GM12878 (cell line): ENCODE measurements at regions not wholly inside any gene's neighbourhood (a gene's known extent, or its start where the extent isn't known, plus 50 kb on each side); places are given as distances from the start of the nearest gene placed in this dataset.

Source experiments
- ATAC-seq: fragments of 200-7000 bp; cut with Tn5 transposase; 3 replicates; pipeline ENCODE4 v1.9.1; 2020; ENCODE audit warnings: mild to moderate bottlenecking, moderate library complexity
- BruUV-seq: library from RNA; stranded (reverse); fragments of 400-500 nt; replicated peaks from 2 replicates; lab custom pipeline; 2021; lab: Mats Ljungman, UMichigan
- CTCF ChIA-PET: fragments of 300-600 bp; sonication (Branson Sonifier 250); formaldehyde crosslinking; extraction: SDS; loops from one replicate; lab custom pipeline; 2021; ENCODE audit warnings: inconsistent platforms; lab: Yijun Ruan, JAX
- POLR2A ChIA-PET: fragments of 350-600 bp; formaldehyde crosslinking; extraction: SDS; loops from one replicate; lab custom pipeline; 2021; ENCODE audit warnings: inconsistent platforms; lab: Charles Lee
- RAD21 ChIA-PET: fragments of 300-600 bp; sonication (Branson Sonifier 250); formaldehyde crosslinking; loops from one replicate; lab custom pipeline; 2023; ENCODE audit warnings: antibody characterized with exemption; ENCODE audit not compliant: unreplicated experiment; lab: Charles Lee
- SMC1A ChIA-PET: fragments of 300-600 bp; sonication (Branson Sonifier 250); formaldehyde crosslinking; loops from one replicate; lab custom pipeline; 2023; ENCODE audit not compliant: unreplicated experiment, uncharacterized antibody; lab: Charles Lee
- DNase-seq: peaks from one replicate; pipeline ENCODE4 v3.0.0-alpha.2; 2011; ENCODE audit warnings: low read depth, low spot score
- FAIRE-seq: peaks from 3 replicates; lab custom pipeline; 2011; peaks lifted over from hg19 to GRCh38; lab: Jason Lieb, UNC
- H2AFZ ChIP-seq: 2 replicates; pipeline ENCODE4 v1.6.0; 2011; ENCODE audit warnings: low read depth, low read length, control low read depth; ENCODE audit not compliant: control insufficient read depth
- H3K27ac ChIP-seq: 2 replicates; pipeline ENCODE4 v1.5.1; 2011; ENCODE audit warnings: control low read depth; ENCODE audit not compliant: control insufficient read depth, insufficient read depth
- H3K27me3 ChIP-seq, 2 experiments: replicated peaks in 1 of 2; 2 replicates each; pipeline versions ENCODE4 v1.6.0 to v1.6.1; 2011; ENCODE audit warnings: low read length in 1 of 2; ENCODE audit not compliant: control insufficient read depth in 2 of 2, insufficient read depth in 2 of 2
- H3K36me3 ChIP-seq, 2 experiments: 2 replicates each; pipeline ENCODE4 v1.5.1; 2011; ENCODE audit warnings: low read length in 1 of 2; ENCODE audit not compliant: control insufficient read depth in 2 of 2, insufficient read depth in 2 of 2
- H3K4me1 ChIP-seq: 2 replicates; pipeline ENCODE4 v1.6.1; 2011; ENCODE audit warnings: mild to moderate bottlenecking, low read length, moderate library complexity, mixed read lengths; ENCODE audit not compliant: control insufficient read depth, insufficient read depth
- H3K4me2 ChIP-seq: 2 replicates; pipeline ENCODE4 v1.6.0; 2011; ENCODE audit warnings: control low read depth; ENCODE audit not compliant: control insufficient read depth, insufficient read depth
- H3K4me3 ChIP-seq: fragments of 200-600 bp; sonication (generic); 2 replicates; pipeline ENCODE4 v1.5.1; 2016
- H3K79me2 ChIP-seq: 2 replicates; pipeline ENCODE4 v1.6.0; 2011; ENCODE audit warnings: low read length; ENCODE audit not compliant: control insufficient read depth, insufficient read depth
- H3K9ac ChIP-seq: 2 replicates; pipeline ENCODE4 v1.8.0; 2011; ENCODE audit warnings: low read length, control low read depth, mixed read lengths; ENCODE audit not compliant: control insufficient read depth, insufficient read depth
- H3K9me3 ChIP-seq: replicated peaks from 3 replicates; pipeline ENCODE4 v1.5.1; 2011; ENCODE audit warnings: mild to moderate bottlenecking, low read length; ENCODE audit not compliant: control insufficient read depth, insufficient read depth
- H4K20me1 ChIP-seq: 2 replicates; pipeline ENCODE4 v1.6.0; 2011; ENCODE audit not compliant: control insufficient read depth, insufficient read depth
- EGR1 ChIP-seq, 2 experiments: IDR thresholded peaks; 1 replicate in 1 of 2; 2 replicates in 1 of 2; pipeline ENCODE4 v1.6.1; 2011 to 2012; ENCODE audit warnings: low read depth in 2 of 2, low read length in 2 of 2, borderline replicate concordance in 1 of 2, mild to moderate bottlenecking in 1 of 2, moderate library complexity in 1 of 2
- NFXL1 ChIP-seq: fragments of 450-650 bp; IDR thresholded peaks from 2 replicates; pipeline ENCODE4 v1.6.1; 2017; ENCODE audit warnings: antibody characterized with exemption, mild to moderate bottlenecking, borderline replicate concordance
- NR2C2 ChIP-seq: IDR thresholded peaks from 2 replicates; pipeline ENCODE4 v1.6.1; 2011; ENCODE audit warnings: borderline replicate concordance, low read depth; ENCODE audit not compliant: control insufficient read depth, insufficient read length
- POLR2AphosphoS2 ChIP-seq: IDR thresholded peaks from 2 replicates; pipeline ENCODE4 v1.6.1; 2011; ENCODE audit warnings: low read depth, mild to moderate bottlenecking, low read length, improper control_type of control experiment, moderate library complexity
- SMAD5 ChIP-seq: IDR thresholded peaks from 2 replicates; pipeline ENCODE4 v1.6.1; 2016; ENCODE audit warnings: antibody characterized with exemption, low read depth
- STAT1 ChIP-seq: fragments of 450-650 bp; conservative IDR thresholded peaks from 2 replicates; pipeline ENCODE4 v1.6.1; 2014; ENCODE audit warnings: antibody characterized with exemption, mild to moderate bottlenecking
- SUPT20H ChIP-seq: IDR thresholded peaks from 2 replicates; pipeline ENCODE4 v1.6.1; 2011; ENCODE audit warnings: low read depth, mild to moderate bottlenecking, low read length, moderate library complexity, borderline replicate concordance; ENCODE audit not compliant: control insufficient read depth
- TARDBP ChIP-seq: IDR thresholded peaks from 2 replicates; pipeline ENCODE4 v1.6.1; 2016; ENCODE audit warnings: borderline replicate concordance
- WGBS: methylation state at CpG from one replicate; pipeline ENCODE4 v1.1.6; 2016; ENCODE audit warnings: low lambda C conversion rate; ENCODE audit not compliant: insufficient replicate concordance, insufficient coverage; ENCODE audit errors: missing lambda C conversion rate; 5-methylcytosine and 5-hydroxymethylcytosine counted together
- in situ Hi-C: fragments of 300-500 bp; cut with MboI; formaldehyde crosslinking; loops from 9 replicates; pipeline ENCODE4 v1.14.3; 2018; ENCODE audit warnings: mixed read lengths
- intact Hi-C: fragments of 100-400 bp; cut with micrococcal nuclease; formaldehyde crosslinking; loops from one replicate; pipeline ENCODE4 v1.14.2; 2022; ENCODE audit not compliant: unreplicated experiment
- TF ChIP-seq, protein P1 (sequence below): fragments of 450-650 bp; IDR thresholded peaks from 2 replicates; pipeline ENCODE4 v1.6.1; 2014; ENCODE audit warnings: mild to moderate bottlenecking
- TF ChIP-seq, protein P2 (sequence below): IDR thresholded peaks from 2 replicates; pipeline ENCODE4 v1.6.1; 2012; ENCODE audit warnings: low read depth, low read length, improper control_type of control experiment

DNA sequence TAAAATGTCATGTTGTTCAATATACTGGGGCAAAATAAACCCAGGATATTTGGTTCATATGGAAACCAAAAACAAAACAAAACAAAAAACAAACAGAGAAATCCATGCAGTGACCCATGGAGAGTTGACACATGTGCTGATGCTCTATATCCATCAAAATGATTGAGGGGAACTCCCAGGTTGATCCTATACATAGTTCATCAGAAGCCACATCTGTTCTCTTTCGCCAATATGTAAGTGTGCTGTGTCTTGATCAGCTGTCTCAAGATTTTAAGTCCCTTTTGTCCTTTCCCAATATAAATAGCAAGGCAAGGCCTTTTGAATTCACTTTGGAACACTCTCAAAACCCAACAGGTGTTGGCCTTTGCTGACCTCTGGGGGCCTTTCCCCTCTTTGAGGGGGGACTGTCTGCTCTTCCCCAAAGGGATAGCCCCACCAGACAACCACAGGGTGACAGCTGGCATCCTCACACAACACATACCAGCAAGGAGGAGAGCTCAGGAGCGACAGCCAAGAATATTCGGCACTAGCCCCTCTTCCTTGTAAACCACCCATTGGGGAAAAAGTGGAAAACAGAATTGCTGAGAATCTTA, 209.4 kb upstream of the CD96 start (continued):
- TF ChIP-seq, protein P1, sequence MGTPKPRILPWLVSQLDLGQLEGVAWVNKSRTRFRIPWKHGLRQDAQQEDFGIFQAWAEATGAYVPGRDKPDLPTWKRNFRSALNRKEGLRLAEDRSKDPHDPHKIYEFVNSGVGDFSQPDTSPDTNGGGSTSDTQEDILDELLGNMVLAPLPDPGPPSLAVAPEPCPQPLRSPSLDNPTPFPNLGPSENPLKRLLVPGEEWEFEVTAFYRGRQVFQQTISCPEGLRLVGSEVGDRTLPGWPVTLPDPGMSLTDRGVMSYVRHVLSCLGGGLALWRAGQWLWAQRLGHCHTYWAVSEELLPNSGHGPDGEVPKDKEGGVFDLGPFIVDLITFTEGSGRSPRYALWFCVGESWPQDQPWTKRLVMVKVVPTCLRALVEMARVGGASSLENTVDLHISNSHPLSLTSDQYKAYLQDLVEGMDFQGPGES = no peak
- no peak for TF ChIP-seq NR2C2
- TF ChIP-seq, all 136 proteins: peak for 0

DNA sequence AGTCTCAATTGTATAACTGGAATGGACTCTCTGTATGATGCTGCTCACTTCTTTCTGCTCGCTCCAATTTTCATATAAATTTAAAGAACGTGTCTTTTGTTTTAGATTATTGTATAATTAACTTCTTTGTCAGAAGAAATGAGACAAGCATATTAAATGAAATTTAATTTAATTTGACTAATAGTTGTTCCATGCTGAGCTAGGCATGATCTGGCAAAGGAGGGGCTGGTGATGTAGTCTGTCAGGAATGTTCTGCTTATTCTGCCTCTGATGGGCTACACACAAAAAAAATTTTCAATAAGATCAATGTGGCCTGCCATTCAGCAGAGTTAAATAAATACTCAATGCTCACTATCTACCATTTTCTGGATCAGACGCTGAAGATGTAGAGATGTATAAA, 208.4 kb upstream of the CD96 start:
- Histone ChIP-seq H4K20me1 (no peaks in the 10 kb centered on the region), H3K9me3 (no peaks in the 10 kb centered on the region), H2AFZ (no peak overlapping the region), H3K36me3 (no peaks in the 10 kb centered on the region), H3K4me3 (no peak overlapping the region), H3K4me1 (no peaks in the 10 kb centered on the region), H3K27me3 (no peaks in the 10 kb centered on the region), H3K27ac (no peak overlapping the region), H3K9ac (no peak overlapping the region), H3K79me2 (no peaks in the 10 kb centered on the region), H3K4me2 (no peak overlapping the region)
- RAD21 ChIA-PET = no interaction called here
- in situ Hi-C loops (no loop called here), intact Hi-C loops (no loop called here)
- SMC1A ChIA-PET = no interaction called here
- DNase-seq (no peak), ATAC-seq (no peak), FAIRE-seq (no peak)
- BruUV-seq = no TSS peak
- CTCF ChIA-PET = no interaction called here
- no peak for TF ChIP-seq EGR1 (IDR thresholded peaks at IDR 0.05; ENCODE audit: borderline replicate concordance in 1 of 2, low read depth in 2 of 2, low read length in 2 of 2)
- no peak for TF ChIP-seq TARDBP
- TF ChIP-seq POLR2AphosphoS2 = no peak
- TF ChIP-seq SUPT20H = no peak
- no peak for TF ChIP-seq SMAD5
- no peak for TF ChIP-seq NFXL1
- no peak for TF ChIP-seq STAT1
- TF ChIP-seq, protein P2, sequence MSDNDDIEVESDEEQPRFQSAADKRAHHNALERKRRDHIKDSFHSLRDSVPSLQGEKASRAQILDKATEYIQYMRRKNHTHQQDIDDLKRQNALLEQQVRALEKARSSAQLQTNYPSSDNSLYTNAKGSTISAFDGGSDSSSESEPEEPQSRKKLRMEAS = no peak
- POLR2A ChIA-PET = no interaction called here
- 32% methylated on average over 3 of the region's 3 CpGs for WGBS
